GM18868 (cell line): ENCODE measurements at regions not wholly inside any gene's neighbourhood (a gene's known extent, or its start where the extent isn't known, plus 50 kb on each side); places are given as distances from the start of the nearest gene placed in this dataset.

Source experiments
- ATAC-seq: cut with Tn5 transposase; IDR thresholded peaks from one replicate; pipeline ENCODE4 v1.9.1; 2021; ENCODE audit warnings: mild to moderate bottlenecking, moderate library complexity; ENCODE audit not compliant: unreplicated experiment

GRCh38 chr6:43911354-43912115, 141.5 kb downstream of the VEGFA start:
- ATAC-seq = no peak

GRCh38 chr6:43910638-43911353, 140.8 kb downstream of the VEGFA start:
- ATAC-seq = no peak

- ATAC-seq = no peak
Measured at GRCh38 chr6:43910149-43910637, 140.2 kb downstream of the VEGFA start.

- ATAC-seq = no peak
Measured at GRCh38 chr6:43909474-43910148, 139.6 kb downstream of the VEGFA start.

GRCh38 chr6:43907789-43908472, 137.9 kb downstream of the VEGFA start:
- no peak for ATAC-seq

- ATAC-seq = no peak
Measured at GRCh38 chr6:43907312-43907711, 137.3 kb downstream of the VEGFA start.

- ATAC-seq = no peak
Measured at GRCh38 chr6:43904311-43905123, 134.5 kb downstream of the VEGFA start.

- ATAC-seq = no peak
Measured at GRCh38 chr6:43903739-43904290, 133.8 kb downstream of the VEGFA start.

GRCh38 chr6:43901733-43902230, 131.8 kb downstream of the VEGFA start:
- ATAC-seq = no peak

- no peak for ATAC-seq
Measured at GRCh38 chr6:43900916-43901732, 131.1 kb downstream of the VEGFA start.

GRCh38 chr6:43900560-43900915, 130.5 kb downstream of the VEGFA start:
- ATAC-seq = no peak

GRCh38 chr6:43899830-43900229, 129.8 kb downstream of the VEGFA start:
- no peak for ATAC-seq

GRCh38 chr6:43898358-43899131, 128.5 kb downstream of the VEGFA start:
- no peak for ATAC-seq

GRCh38 chr6:43897571-43898302, 127.7 kb downstream of the VEGFA start:
- no peak for ATAC-seq

- ATAC-seq = no peak
Measured at GRCh38 chr6:43896329-43897255, 126.6 kb downstream of the VEGFA start.

- ATAC-seq = no peak
Measured at GRCh38 chr6:43895656-43896328, 125.8 kb downstream of the VEGFA start.
